HTR-8/SVneo (cell line): ENCODE measurements at regions not wholly inside any gene's neighbourhood (a gene's known extent, or its start where the extent isn't known, plus 50 kb on each side); places are given as distances from the start of the nearest gene placed in this dataset.
A peak's percentile ranks its signal among the peaks of the same experiment; 100 is the strongest.

Source experiments
- DNase-seq: peaks from one replicate; pipeline ENCODE4 v3.0.0; 2011; ENCODE audit warnings: low spot score, mixed read lengths; ENCODE audit not compliant: insufficient read length
- FAIRE-seq: peaks from 2 replicates; lab custom pipeline; 2011; peaks lifted over from hg19 to GRCh38; lab: Jason Lieb, UNC

DNA sequence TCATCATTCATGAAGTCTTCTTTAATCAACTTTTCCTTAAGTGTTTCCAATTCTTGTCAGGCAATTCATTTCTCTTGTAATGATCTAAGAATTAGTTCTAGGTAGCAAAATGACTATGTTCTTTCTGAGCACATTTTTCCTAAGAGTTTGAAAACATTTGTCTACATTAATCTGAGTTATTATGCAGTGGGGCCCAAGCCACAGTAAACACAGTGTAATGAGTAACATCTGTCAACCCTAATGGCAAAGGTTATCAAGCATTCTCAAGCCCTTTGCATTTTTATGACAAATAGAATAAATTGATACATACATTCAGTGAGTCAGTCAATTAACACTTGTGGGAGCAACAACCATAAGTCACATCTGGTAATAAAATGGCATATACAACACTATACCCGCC, 106.7 kb upstream of the ZC3H12C start:
- FAIRE-seq (no peak), DNase-seq (no peak)

DNA sequence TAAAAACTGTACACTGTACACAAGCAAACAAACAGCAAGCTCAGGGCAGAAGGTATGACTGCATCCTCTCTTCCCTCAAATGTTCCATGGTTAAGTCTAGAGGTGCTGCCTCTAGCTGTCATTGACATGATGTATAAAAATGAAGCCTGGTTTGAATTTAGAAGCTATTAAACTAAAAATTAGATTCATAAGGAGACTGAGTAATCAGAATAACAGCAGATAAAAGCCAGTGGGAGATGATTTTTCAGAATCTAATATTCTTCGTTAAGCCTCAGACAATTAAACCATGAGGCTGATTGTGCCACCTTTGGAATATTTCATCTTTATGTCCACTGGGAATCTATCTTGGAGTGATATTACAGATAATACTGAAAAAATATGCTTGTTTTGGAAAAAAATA, 101.4 kb upstream of the ZC3H12C start:
- FAIRE-seq, result no peak
- DNase-seq, result no peak

DNA sequence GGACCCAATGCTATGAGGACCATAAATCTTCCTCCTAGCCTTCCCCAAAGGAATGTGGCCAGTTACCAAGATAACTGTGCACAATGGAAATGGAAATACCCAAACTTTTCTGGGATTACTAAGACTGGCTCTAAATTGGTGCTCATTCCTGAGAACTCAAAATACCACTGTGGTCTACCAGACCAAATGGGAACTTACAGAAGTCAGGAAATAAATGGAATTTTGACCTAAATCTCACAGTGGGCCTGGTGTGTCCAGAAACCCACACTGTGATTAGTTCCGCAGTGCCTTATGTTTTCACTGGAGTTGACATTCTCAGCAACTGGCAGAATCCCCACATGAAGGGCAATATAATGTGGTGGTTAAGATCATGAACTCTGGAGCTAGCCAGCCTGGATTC, 99.4 kb upstream of the ZC3H12C start:
- FAIRE-seq (no peak), DNase-seq (no peak)

DNA sequence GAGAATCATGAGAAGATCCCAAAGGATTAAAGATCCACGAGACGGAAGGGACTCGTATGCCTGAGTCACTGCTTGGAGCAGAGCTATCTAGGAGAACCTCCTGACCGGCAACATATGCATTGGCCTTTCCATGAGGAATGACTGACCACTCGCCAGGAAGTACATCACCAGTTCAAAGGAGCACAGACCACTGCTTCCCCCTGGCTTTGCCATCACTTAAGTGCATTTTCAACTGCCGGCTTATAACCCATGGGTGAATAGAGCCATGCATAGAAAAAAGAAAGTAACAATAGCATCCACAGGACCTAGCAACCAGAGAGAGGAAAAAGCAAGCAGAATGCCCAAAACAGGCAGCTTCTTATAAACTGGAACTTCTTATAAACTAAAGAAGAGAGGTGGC, 98.3 kb upstream of the ZC3H12C start:
- FAIRE-seq (no peak), DNase-seq (no peak)

DNA sequence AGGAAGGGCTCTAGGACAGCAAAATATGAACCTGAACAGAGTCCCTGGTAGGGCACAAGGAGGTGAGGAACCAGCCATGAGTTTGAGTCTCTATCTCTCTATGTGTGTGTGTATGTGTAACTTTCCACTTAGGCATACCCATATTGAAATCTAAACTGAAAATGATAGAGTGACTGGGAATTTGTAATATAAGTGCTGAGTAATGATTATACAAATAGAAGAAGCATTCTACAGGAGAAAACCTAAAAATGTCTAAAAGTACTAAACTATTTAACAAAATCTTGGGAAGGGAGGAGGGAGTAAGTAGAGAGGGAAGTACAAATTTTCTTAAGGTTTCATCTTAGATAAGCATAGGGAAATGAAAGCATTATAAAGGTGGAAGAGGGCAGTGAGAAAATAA, 97.1 kb upstream of the ZC3H12C start:
- FAIRE-seq (peak; percentile 51), DNase-seq (no peak)

DNA sequence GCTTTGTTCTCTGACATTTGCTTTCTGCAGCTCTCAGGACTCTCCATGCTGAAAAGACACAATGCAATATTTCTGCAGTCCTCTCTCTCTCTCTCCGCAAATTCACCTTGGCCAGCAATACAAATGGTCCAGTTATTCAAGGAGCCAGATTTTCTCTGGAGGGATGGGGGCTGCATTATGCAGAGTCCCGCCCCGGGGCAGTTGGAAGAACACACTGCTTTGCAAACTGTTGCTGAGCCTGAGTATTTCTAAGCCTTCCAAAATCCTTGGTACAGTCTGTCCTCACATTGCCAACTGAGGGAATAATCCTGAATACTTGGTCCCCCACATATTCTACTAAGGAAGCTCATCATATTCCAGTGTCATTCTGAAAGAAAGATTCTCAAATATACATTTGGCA, 94.3 kb upstream of the ZC3H12C start:
- DNase-seq (no peak), FAIRE-seq (no peak)

DNA sequence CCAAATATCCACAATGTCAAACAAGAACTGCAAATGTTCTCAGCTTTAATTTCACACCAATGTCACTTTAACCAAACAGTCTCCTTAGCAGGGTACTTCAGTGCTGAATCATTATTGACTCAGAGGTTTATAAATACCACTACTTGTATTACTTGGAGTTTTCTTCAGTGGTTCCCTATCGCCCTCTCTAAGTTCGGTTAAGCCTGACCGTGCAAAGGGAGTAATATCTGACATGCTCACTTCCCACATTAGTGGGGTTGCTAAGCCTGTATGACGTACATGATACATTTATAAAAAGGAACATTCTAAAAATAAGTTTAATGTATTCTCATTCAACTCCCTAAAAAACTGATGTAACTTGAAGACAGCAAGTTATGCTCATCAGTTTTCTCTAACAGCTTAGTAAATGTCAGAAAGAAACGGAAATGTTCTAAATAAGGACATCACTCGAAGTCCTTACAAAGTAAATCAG, 93.1 kb upstream of the ZC3H12C start:
- peak; percentile 60 for DNase-seq
- FAIRE-seq, result peak; percentile 38

DNA sequence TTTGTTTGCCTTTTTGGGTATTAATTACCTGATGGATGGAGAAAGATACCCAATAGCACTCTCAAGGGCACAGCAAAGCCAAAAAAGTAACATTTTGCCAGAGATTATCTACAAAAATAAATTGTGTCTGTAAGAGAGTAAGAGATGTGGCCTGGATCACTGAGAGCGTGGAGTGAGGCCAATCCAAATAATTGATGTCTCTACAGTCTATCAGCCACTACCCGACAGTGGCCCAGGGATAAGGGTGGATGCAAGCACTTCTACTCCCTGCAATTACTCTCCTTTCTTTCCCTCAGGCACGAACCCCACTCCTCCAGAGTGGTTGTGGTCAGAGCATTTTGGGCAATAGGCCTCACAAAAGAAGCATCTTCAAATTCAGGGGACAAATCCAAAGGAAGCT, 92.3 kb upstream of the ZC3H12C start:
- no peak for FAIRE-seq
- no peak for DNase-seq

DNA sequence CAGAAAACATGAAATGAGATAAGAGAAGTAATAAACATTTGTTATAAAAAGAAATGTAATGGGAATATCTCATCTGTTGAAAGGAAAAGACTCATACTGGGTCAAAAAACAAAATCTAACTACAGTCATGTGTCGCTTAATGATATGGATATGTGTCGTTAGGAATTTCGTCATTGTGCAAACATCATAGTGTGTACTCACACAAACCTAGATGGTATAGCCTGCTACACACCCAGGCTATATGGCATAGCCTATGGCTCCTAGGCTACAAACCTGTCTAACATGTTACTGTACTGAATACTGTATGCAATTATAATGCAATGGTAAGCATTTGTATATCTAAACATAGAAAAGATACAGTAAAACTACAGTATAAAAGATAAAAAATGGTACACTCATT, 89.8 kb upstream of the ZC3H12C start:
- FAIRE-seq, result peak; percentile 54
- no peak for DNase-seq

DNA sequence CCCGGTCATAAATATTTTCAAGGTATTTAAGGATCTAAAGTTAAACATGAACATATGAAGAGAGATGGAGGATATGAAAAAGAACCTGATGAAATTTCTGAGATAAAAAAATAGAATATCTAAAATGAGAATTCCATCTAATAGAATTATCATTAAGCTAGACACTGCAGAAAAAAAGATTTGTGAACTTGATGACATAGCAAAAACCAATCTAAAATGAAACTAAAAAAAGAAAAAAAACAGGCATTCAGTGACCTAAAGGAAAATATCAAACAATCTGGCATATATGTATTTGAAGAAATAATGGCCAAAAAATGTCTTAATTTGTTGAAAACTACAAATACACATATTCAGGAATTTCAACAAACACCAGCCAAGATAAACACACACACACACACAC, 81.6 kb upstream of the ZC3H12C start:
- FAIRE-seq, result no peak
- DNase-seq, result no peak

DNA sequence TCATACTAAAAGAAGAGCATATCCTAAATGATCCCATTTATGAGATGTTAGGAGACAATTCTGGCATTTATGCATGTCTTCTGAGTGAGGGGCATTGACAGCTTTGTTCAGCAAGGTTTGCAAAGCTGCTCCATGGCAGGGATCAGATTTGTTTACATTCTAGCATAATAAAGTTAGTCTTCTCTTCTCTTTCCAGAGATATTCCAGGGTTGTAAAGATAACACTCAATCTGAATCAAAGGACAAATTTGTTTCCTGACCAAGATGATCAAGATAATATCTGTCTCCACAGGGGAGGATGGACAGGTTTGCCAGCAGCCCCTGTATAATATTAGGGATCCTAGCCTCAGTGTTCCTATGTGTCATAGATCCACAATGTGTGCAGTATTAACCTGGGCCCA, 77.5 kb upstream of the ZC3H12C start:
- DNase-seq (no peak), FAIRE-seq (no peak)

DNA sequence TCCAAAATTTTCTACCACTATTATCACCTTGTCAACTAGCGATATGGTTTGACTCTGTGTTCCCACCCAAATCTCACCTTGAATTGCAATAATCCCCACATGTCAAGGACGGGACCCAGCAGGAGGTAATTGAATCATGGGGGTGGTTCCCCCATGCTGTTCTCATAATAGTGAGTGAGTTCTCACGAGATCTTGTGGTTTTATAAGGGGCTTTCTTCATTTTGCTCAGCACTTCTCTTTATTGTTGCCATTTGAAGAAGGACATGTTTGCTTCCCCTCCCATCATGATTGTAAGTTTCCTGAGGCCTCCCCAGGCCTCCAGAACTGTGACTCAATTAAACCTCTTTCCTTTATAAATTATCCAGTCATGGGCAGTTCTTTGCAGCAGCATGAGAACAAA, 73.5 kb upstream of the ZC3H12C start:
- FAIRE-seq (no peak), DNase-seq (no peak)

DNA sequence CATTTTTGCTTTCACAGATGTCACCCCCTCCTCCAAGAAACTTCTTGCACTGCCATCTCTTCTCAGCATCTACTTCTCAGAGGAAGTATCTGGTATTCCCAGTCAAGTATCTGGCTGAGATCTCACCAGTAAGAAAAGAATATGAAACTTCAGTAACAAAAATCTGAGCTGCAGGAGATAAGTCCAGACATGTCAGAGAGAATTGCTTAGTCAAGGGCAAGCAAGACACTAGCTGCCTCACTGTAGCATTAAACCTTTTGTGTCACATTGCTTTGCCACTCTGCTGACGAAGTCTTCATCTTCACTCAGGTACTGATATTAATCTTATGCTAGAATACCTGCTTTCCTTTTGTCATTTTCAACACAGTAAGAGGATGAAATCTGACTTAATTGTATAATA, 70.6 kb upstream of the ZC3H12C start:
- peak; percentile 10 for DNase-seq
- peak; percentile 40 for FAIRE-seq

DNA sequence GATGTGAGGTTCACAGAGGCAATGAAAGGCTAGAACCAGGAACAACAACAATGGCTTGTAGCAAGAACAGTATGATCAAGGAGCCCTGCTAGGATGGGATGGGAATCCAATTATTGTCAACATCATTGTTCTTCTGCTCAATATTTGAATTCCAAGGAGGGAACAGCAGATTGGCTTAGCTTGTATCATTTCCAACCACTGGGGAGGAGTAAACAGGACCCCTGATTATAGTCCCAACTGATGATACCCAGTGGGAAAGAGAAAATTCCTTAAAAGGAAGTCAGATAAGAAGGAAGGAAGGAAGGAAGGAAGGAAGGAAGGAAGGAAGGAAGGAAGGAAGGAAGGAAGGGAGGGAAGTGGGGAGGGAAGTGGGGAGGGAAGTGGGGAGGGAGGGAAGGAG, 69.5 kb upstream of the ZC3H12C start:
- FAIRE-seq (no peak), DNase-seq (no peak)

DNA sequence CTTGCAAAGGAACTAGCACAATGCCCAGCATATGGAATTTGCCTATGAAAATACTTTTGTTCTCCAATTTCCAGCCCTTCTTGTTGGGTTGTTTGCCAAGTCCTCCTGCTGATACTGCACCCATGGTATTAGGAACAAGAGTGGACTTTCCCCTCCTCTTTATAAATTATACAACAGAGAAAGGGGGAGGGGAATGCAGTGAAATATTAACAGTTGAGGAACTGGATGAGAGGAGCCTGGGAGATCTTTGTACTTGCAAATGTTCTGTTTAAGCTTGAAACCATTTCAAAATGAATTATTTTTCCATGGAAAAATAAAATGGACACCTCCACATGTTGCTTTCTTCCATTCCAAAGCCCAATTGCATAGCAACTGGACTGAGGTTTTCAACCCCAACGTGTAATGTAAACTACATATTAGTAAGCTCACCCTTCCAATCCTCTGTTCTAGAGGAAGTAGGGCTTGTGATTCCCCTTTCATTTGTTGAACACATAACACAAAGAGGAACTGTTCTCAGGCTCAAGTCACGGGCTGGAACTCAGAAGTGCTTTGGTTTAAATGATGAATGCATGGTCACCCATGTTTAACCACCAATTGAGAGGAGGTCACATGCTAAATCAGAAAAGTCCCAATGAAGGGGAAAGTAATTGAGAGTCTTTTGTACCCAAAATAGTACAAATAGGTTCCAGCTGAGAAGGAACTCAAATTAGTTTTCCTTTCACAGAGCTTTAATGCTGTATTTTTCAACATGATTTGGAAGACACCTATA, 66.2 kb upstream of the ZC3H12C start:
- DNase-seq (no peak), FAIRE-seq (no peak)

DNA sequence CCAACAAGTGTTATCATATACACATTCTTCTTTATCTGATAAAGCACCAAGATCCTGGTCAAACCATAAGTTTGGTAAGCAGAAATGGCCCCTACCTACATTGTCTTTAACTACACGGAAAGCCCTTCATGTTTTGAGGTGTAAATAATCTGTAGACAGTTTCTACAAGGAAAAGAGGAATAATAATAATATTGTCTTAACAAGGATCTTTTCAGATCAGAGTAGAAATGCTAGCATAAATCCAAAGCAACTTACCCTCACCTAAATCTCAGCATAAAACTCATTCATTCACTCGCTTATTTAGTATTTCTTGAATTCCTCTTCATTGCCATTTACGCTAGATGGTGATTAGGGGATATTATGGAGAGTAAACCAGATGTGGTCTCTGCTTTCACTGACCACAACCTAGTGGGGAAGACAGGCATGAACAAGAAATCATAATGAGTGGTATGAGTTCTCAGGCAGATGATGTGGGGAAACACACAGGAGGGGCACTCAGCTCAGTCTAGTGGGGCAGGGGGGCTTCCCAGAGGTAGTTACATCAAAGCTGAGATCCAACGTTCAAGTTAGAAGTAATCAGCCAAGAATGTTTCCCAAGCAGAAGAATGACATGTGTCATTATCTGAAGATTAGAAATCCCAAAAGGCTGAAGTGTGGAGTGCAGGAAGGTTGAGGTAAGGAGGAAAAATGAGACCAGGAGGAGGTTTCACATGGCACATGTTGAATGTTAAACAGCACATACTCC, 65.4 kb upstream of the ZC3H12C start:
- FAIRE-seq (no peak), DNase-seq (no peak)

DNA sequence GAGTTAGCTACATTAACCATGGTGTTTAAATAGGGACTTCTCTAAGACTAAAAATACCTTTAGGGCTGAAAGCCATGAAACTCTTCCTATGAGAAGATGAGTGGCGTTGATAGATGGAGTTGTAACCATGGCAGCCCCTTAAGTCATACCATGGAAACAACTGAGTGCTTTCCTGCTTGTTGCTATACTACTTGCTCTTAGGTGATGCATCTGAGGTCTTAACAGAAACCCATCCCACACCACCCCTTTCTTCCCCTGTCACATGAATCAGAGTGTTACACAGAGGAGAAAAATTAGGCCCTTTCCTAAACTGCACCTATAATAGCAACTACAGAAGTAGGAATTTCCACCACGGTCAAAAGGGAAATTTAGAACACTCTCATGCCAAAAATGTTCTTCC, 64.3 kb upstream of the ZC3H12C start:
- FAIRE-seq (no peak), DNase-seq (no peak)

DNA sequence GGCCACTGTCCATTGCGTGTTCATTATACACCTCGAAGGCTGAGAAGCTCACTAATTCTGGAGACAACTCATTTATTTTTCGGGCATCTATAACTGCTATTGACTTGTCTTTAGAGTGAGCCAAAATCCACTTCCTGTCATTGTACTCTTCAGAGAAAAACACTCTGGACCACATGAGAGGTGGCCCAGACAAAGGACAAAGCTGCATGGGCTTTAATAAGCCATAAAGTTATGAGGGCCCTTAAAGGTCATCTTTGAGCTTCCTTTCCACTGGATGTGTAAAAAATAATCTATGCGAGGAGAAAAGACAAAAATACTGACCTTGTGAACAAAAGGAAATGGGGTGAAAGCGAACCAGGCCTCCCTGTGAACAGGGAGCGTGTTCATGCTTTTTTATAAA, 63.5 kb upstream of the ZC3H12C start:
- no peak for DNase-seq
- FAIRE-seq, result no peak

DNA sequence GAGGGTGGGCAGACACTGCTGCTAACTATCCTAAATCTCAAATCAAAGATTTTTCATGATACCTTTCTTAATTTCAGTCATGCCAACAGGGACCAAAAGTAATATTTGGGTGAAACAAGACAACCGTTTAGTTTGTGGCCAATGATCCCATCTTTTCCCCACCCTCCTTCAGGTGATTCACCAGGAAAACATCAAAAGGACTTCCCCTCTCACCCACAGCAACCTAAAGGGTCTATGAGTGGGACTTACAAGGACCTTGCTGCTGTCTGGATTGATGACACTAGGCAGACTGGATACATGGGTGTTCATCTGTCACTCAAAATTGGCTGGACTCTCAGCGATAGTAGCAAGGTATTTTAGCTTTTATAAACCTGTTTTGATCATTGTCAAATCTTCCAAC, 62.0 kb upstream of the ZC3H12C start:
- FAIRE-seq (no peak), DNase-seq (no peak)

DNA sequence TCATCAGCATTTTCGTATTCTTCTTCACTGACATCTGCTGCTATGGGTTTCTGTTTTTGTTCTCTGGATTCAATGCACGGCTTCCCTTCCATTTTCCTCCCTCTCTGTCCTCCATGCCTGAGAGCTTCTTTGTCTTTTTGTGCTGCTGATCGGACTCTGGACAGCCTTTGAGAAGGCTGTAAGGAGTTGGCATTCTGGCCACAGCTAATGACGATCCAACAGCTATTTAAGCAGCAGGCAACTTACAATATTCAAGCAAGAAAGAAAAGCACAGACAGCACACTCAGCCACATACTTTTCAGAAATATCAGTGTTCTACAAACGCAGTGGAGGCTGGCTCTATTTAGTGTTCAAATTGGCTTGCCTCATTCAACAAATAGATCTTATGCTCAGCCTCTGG, 60.9 kb upstream of the ZC3H12C start:
- DNase-seq (no peak), FAIRE-seq (no peak)

DNA sequence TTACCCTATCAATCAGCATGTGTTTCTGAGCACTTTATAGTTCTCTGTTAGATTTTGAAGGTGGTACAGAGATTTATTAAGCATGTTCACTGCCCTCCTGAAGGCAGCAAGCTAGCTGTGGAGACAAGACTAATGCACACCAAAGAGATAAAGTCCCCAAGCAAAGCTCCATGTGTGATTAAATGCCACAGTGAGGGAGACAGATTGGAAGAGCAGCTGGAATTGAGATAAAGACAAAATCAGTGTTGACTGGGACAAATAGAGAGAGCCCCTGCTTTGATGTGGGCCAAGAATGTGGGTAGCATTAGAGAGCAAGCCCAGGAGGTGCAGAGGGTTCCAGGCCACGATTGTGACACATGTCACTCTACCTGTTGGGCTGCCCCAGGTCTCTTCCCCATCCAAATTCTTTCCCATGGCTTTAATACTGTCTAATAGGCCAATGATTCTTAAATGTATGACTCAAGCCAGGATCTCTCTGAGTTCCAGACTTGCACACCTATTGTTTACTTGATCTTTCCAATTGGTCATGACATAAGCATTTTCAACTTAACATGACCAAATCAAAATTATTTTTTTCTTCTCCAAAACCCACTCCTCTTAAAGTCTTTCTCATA, 60.1 kb upstream of the ZC3H12C start:
- FAIRE-seq (no peak), DNase-seq (no peak)
